ENCODE measurements at regions not wholly inside any gene's neighbourhood (a gene's known extent, or its start where the extent isn't known, plus 50 kb on each side); places are given as distances from the start of the nearest gene placed in this dataset.

DNA sequence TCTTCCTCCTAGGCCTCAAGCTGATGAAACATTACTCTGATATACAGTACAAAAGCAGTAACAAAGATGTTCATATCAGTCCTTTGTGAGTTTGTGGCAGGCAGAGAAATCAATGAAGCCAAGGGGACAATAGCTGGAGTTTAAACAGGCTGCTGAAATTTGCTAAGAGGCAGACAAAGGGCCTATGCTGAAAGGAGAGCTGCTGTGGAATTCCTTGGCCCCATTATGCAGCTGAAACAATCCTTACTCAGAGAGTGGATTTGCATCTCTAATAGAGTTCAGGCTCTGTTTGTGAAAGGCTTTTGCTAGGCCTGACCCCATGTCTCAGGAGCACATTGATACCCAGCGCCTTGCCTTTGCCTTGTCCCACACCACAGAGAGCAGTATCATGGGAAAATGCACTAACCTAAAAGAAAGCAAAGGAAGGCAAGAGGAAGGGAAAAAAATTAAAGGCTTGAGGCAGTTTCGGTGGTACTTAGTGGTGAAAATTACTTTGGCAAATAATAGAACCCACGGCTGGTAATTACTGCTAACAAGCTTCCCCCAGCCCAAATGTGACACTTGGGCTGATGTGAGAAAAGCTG lies 195.0 kb upstream of the EPHA3 start:
- TF ChIP-seq RFX5 (IDR thresholded peaks at IDR 0.05; ENCODE audit: low read depth, low read length) (no peak), BRCA1 (IDR thresholded peaks at IDR 0.05; ENCODE audit: low read depth, low read length) (no peak), YBX1 (IDR thresholded peaks at IDR 0.05) (no peak), POLR2A (IDR thresholded peaks at IDR 0.05; ENCODE audit: low read depth, low read length) (no peak), ZNF24 (IDR thresholded peaks at IDR 0.05) (no peak), EP300 (IDR thresholded peaks at IDR 0.05; ENCODE audit: borderline replicate concordance in 1 of 2, control insufficient read depth in 1 of 2, low read depth in 2 of 2, low read length in 2 of 2) (no peak), SMC3 (IDR thresholded peaks at IDR 0.05; ENCODE audit: borderline replicate concordance, low read length) (no peak), NRF1 (conservative IDR thresholded peaks at IDR 0.05; ENCODE audit: low read depth, low read length) (no peak)
- TF ChIP-seq, protein P1, sequence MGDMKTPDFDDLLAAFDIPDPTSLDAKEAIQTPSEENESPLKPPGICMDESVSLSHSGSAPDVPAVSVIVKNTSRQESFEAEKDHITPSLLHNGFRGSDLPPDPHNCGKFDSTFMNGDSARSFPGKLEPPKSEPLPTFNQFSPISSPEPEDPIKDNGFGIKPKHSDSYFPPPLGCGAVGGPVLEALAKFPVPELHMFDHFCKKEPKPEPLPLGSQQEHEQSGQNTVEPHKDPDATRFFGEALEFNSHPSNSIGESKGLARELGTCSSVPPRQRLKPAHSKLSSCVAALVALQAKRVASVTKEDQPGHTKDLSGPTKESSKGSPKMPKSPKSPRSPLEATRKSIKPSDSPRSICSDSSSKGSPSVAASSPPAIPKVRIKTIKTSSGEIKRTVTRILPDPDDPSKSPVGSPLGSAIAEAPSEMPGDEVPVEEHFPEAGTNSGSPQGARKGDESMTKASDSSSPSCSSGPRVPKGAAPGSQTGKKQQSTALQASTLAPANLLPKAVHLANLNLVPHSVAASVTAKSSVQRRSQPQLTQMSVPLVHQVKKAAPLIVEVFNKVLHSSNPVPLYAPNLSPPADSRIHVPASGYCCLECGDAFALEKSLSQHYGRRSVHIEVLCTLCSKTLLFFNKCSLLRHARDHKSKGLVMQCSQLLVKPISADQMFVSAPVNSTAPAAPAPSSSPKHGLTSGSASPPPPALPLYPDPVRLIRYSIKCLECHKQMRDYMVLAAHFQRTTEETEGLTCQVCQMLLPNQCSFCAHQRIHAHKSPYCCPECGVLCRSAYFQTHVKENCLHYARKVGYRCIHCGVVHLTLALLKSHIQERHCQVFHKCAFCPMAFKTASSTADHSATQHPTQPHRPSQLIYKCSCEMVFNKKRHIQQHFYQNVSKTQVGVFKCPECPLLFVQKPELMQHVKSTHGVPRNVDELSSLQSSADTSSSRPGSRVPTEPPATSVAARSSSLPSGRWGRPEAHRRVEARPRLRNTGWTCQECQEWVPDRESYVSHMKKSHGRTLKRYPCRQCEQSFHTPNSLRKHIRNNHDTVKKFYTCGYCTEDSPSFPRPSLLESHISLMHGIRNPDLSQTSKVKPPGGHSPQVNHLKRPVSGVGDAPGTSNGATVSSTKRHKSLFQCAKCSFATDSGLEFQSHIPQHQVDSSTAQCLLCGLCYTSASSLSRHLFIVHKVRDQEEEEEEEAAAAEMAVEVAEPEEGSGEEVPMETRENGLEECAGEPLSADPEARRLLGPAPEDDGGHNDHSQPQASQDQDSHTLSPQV (IDR thresholded peaks at IDR 0.05) = no peak
- TF ChIP-seq, protein P2, sequence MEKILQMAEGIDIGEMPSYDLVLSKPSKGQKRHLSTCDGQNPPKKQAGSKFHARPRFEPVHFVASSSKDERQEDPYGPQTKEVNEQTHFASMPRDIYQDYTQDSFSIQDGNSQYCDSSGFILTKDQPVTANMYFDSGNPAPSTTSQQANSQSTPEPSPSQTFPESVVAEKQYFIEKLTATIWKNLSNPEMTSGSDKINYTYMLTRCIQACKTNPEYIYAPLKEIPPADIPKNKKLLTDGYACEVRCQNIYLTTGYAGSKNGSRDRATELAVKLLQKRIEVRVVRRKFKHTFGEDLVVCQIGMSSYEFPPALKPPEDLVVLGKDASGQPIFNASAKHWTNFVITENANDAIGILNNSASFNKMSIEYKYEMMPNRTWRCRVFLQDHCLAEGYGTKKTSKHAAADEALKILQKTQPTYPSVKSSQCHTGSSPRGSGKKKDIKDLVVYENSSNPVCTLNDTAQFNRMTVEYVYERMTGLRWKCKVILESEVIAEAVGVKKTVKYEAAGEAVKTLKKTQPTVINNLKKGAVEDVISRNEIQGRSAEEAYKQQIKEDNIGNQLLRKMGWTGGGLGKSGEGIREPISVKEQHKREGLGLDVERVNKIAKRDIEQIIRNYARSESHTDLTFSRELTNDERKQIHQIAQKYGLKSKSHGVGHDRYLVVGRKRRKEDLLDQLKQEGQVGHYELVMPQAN (conservative IDR thresholded peaks at IDR 0.05) = no peak
- TF ChIP-seq, protein P3, sequence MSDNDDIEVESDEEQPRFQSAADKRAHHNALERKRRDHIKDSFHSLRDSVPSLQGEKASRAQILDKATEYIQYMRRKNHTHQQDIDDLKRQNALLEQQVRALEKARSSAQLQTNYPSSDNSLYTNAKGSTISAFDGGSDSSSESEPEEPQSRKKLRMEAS (IDR thresholded peaks at IDR 0.05; ENCODE audit: low read depth, low read length) = no peak
- TF ChIP-seq, protein P4, sequence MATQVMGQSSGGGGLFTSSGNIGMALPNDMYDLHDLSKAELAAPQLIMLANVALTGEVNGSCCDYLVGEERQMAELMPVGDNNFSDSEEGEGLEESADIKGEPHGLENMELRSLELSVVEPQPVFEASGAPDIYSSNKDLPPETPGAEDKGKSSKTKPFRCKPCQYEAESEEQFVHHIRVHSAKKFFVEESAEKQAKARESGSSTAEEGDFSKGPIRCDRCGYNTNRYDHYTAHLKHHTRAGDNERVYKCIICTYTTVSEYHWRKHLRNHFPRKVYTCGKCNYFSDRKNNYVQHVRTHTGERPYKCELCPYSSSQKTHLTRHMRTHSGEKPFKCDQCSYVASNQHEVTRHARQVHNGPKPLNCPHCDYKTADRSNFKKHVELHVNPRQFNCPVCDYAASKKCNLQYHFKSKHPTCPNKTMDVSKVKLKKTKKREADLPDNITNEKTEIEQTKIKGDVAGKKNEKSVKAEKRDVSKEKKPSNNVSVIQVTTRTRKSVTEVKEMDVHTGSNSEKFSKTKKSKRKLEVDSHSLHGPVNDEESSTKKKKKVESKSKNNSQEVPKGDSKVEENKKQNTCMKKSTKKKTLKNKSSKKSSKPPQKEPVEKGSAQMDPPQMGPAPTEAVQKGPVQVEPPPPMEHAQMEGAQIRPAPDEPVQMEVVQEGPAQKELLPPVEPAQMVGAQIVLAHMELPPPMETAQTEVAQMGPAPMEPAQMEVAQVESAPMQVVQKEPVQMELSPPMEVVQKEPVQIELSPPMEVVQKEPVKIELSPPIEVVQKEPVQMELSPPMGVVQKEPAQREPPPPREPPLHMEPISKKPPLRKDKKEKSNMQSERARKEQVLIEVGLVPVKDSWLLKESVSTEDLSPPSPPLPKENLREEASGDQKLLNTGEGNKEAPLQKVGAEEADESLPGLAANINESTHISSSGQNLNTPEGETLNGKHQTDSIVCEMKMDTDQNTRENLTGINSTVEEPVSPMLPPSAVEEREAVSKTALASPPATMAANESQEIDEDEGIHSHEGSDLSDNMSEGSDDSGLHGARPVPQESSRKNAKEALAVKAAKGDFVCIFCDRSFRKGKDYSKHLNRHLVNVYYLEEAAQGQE (IDR thresholded peaks at IDR 0.05; ENCODE audit: low read depth, low read length) = no peak

Data from GM12878 (cell line).